Ureter (tissue), 1 donor: ENCODE measurements at regions not wholly inside any gene's neighbourhood (a gene's known extent, or its start where the extent isn't known, plus 50 kb on each side); places are given as distances from the start of the nearest gene placed in this dataset.

ENCODE experiments used
- DNase-seq: peaks from one replicate; pipeline ENCODE4 v3.0.0-alpha.2; 2020; ENCODE audit warnings: low spot score
- donor health status: DM: yes; HTN: yes; CAD: no.

- no peak for DNase-seq
Measured at GRCh38 chr10:36313142-36313541, 671.0 kb upstream of the FZD8 start.

GRCh38 chr10:36303896-36304295, 661.8 kb upstream of the FZD8 start:
- no peak for DNase-seq

GRCh38 chr10:36302086-36302485, 660.0 kb upstream of the FZD8 start:
- no peak for DNase-seq

GRCh38 chr10:36301539-36301938, 659.4 kb upstream of the FZD8 start:
- DNase-seq, result no peak

GRCh38 chr10:36301139-36301538, 659.0 kb upstream of the FZD8 start:
- no peak for DNase-seq

GRCh38 chr10:36283827-36284226, 641.7 kb upstream of the FZD8 start:
- DNase-seq, result no peak

GRCh38 chr10:36281831-36282331, 639.8 kb upstream of the FZD8 start:
- DNase-seq, result no peak

GRCh38 chr10:36280890-36281499, 638.9 kb upstream of the FZD8 start:
- no peak for DNase-seq

- DNase-seq, result no peak
Measured at GRCh38 chr10:36280321-36280741, 638.2 kb upstream of the FZD8 start.

- DNase-seq, result no peak
Measured at GRCh38 chr10:36278176-36278575, 636.1 kb upstream of the FZD8 start.

- no peak for DNase-seq
Measured at GRCh38 chr10:36277459-36277858, 635.4 kb upstream of the FZD8 start.

GRCh38 chr10:36271627-36272340, 629.7 kb upstream of the FZD8 start:
- DNase-seq, result no peak

GRCh38 chr10:36269222-36269621, 627.1 kb upstream of the FZD8 start:
- no peak for DNase-seq

- no peak for DNase-seq
Measured at GRCh38 chr10:36266923-36267322, 624.8 kb upstream of the FZD8 start.

- no peak for DNase-seq
Measured at GRCh38 chr10:36265741-36266140, 623.6 kb upstream of the FZD8 start.

- DNase-seq, result no peak
Measured at GRCh38 chr10:36263871-36264270, 621.8 kb upstream of the FZD8 start.

- DNase-seq, result no peak
Measured at GRCh38 chr10:36256948-36257356, 614.9 kb upstream of the FZD8 start.

- DNase-seq, result no peak
Measured at GRCh38 chr10:36256166-36256565, 614.1 kb upstream of the FZD8 start.

- DNase-seq, result no peak
Measured at GRCh38 chr10:36254199-36254598, 612.1 kb upstream of the FZD8 start.

GRCh38 chr10:36253731-36254130, 611.6 kb upstream of the FZD8 start:
- DNase-seq, result no peak

GRCh38 chr10:36251068-36251467, 609.0 kb upstream of the FZD8 start:
- DNase-seq, result no peak

- no peak for DNase-seq
Measured at GRCh38 chr10:36248304-36248981, 606.3 kb upstream of the FZD8 start.

- DNase-seq, result no peak
Measured at GRCh38 chr10:36247478-36247877, 605.4 kb upstream of the FZD8 start.
